ENCODE measurements at regions not wholly inside any gene's neighbourhood (a gene's known extent, or its start where the extent isn't known, plus 50 kb on each side); places are given as distances from the start of the nearest gene placed in this dataset.

DNA sequence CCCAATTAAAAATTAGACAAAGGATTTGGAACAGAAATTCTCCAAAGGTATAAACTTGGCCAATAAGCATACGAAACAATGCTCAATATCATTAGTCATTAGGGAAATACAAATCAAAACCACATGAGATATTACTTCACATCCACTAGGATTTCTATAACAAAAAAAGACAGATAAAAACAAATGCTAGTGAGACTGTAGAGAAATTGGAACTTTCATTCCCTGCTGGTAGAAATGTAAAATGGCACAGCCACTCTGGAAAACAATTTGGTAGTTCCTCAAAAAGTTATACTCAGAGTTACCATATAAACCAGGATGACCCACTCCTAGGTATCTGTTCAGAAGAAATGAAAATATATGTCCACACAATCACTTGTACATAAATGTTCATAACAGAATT, 71.6 kb downstream of the RPL27A start:
- TF ChIP-seq POLR2A (IDR thresholded peaks at IDR 0.05; ENCODE audit: low read depth, low read length) (no peak), POLR2AphosphoS5 (IDR thresholded peaks at IDR 0.05; ENCODE audit: low read depth, low read length) (no peak)

Measured in GM12892 (cell line).